Omental fat pad (tissue), 3 donors: ENCODE measurements at regions not wholly inside any gene's neighbourhood (a gene's known extent, or its start where the extent isn't known, plus 50 kb on each side); places are given as distances from the start of the nearest gene placed in this dataset.

ENCODE experiments used
- ATAC-seq: fragments of 150-250 bp; one replicate; pipeline ENCODE4 v1.9.1; 2016; ENCODE audit warnings: mild to moderate bottlenecking, moderate library complexity; ENCODE audit not compliant: low FRiP score
- DNase-seq: peaks from one replicate; pipeline ENCODE4 v3.0.0-alpha.2; 2019; ENCODE audit warnings: low spot score
- TF ChIP-seq, protein P1 (sequence below), 3 donors: fragments of 450-650 bp; IDR thresholded peaks; one replicate each; pipeline ENCODE4 v1.5.1; 2016 to 2017; ENCODE audit warnings: antibody characterized with exemption in 3 of 3, mild to moderate bottlenecking in 3 of 3, moderate library complexity in 2 of 3

DNA sequence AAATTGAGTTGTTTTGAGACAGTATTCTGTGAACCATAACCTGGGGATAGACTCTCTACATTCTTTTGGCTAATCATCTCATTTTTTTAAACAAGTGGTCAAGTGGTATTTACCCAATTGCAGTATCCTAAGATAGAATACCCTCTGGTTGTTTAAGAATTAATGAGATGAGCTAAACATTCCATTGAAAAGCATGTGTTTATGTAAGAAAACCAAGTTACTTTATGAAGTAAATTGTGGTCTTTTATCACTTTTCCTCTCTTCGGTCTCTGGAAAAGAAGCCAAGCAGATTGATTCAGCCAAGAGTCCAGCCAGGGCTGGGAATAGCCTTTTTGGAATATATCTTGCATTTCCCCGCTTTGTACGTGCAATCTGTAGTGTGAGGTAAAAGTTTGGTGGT is 185.7 kb upstream of the TOPAZ1 start:
- DNase-seq (no peak), ATAC-seq (no peak)
- TF ChIP-seq, protein P1, sequence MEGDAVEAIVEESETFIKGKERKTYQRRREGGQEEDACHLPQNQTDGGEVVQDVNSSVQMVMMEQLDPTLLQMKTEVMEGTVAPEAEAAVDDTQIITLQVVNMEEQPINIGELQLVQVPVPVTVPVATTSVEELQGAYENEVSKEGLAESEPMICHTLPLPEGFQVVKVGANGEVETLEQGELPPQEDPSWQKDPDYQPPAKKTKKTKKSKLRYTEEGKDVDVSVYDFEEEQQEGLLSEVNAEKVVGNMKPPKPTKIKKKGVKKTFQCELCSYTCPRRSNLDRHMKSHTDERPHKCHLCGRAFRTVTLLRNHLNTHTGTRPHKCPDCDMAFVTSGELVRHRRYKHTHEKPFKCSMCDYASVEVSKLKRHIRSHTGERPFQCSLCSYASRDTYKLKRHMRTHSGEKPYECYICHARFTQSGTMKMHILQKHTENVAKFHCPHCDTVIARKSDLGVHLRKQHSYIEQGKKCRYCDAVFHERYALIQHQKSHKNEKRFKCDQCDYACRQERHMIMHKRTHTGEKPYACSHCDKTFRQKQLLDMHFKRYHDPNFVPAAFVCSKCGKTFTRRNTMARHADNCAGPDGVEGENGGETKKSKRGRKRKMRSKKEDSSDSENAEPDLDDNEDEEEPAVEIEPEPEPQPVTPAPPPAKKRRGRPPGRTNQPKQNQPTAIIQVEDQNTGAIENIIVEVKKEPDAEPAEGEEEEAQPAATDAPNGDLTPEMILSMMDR (IDR thresholded peaks at IDR 0.05) = no peak

DNA sequence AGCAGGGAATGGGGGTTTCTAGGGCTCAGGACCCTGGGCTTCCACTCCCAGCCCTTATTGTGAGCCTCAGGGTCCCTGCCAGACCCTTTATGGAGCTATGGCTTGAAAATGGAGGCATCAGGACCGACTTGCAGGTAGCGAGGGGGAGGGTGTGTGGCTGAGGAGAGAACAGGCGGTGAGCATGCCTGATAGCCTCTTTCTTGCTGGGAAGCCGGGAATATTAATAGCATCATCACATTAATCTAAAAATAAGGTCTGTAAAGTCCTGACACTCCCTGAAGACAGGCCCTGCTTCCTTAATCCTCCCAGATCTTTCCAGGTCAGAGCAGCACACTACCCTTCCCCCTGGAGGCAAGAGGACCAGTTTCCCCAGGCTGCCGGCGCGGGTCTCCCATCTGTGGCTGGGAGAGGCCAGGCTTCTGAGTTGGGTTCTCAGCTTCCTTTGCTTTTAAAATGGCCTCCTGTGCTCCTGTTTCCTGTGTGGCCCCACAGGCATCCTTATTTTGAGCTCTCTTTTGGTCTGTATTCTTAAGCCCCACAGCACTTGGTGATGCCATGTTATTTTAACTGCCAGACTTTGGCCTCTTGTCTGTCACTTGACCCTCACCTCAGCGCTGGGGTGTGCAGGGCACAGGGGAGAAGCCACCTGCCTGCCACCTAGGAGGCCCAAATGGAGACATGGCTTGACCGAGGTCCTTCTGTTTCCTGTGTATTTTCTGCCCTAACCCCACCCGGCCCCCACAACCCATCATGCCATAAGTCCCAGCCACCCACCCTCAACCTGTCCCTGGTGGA is 185.0 kb upstream of the TOPAZ1 start:
- ATAC-seq (no peak), DNase-seq (no peak)
- TF ChIP-seq, protein P1 (IDR thresholded peaks at IDR 0.05) = no peak

DNA sequence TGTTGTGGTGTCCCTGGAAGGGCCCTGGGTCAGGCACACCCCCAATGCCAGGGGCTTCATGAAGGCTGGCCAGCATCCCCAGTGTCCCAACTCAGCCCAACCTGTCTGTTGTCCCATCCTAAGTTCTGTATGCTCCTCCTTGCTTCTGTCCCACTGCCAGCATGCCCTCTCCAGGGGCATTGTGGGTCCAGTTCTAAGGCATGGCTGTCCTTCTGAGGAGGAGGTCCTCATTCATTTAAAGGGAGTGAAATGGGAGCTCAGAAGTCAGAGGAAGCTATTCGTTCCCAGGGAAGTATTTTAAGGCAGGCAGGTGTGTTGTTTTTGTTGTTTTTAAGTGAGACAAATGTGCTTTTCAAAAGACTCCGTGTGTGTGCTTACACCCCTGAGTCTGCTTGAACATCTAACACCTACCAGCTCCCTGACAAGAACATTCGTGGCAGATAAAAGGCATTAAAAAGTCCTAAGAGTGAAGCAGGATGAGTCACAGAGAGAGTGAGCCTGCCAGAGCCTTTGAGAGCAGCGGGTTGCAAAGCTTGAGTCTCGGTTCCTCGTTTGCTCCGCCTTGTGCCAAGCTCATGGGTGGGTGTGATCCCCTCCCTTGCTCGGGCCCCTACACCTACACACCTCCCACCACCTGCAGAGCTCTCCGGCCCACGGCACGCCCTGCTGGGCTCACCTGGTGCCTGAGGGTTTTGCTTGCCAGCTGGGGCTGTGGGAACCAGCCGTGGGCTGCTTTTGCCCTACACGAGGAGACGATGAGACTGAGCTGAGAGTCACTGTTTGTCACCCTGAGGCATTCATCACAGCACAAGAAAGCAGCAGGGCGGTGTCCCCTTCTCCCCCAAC is 183.4 kb upstream of the TOPAZ1 start:
- TF ChIP-seq, protein P1 (IDR thresholded peaks at IDR 0.05) = no peak
- ATAC-seq = peak; percentile 80

DNA sequence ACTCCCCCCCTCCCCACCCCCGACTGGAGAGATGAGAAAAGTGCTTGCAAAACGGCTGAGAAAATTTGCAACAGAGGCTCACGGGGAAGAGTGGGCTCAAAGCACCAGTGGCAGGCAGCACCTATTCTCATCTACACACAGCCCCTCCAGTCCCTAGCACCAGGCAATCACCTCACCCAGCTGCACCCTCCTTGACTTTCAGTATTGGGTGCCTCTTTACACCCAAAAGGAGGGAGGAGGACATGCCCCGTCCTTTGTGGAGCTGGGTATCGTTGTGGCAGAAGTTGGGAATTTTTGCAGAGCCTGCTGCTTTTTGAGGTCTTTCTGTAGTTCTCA is 182.8 kb upstream of the TOPAZ1 start:
- ATAC-seq (no peak), DNase-seq (no peak)
- TF ChIP-seq, protein P1 (IDR thresholded peaks at IDR 0.05) = no peak

More for the DNA sequence above, 183.4 kb upstream of the TOPAZ1 start:
- no peak for DNase-seq

DNA sequence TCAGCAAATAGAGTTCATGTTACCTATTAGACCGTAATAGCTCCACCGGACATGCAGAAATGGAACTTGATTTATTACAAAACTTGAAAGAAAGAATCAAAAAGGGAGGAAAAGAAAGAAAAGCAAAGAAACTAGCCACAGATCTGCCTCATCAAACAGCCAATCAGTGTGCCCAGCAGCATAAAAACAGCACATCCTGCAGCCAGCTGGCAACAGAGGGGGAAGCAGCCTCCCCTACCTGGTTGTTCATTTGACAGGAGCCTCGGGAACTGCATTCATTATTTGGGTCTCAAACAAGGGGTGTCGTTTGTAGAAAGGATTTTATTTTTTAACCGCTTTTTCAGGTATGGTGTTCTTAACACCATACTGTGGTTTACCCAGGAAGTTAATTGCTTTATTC is 181.5 kb upstream of the TOPAZ1 start:
- ATAC-seq (no peak), DNase-seq (no peak)
- TF ChIP-seq, protein P1 (IDR thresholded peaks at IDR 0.05) = no peak

DNA sequence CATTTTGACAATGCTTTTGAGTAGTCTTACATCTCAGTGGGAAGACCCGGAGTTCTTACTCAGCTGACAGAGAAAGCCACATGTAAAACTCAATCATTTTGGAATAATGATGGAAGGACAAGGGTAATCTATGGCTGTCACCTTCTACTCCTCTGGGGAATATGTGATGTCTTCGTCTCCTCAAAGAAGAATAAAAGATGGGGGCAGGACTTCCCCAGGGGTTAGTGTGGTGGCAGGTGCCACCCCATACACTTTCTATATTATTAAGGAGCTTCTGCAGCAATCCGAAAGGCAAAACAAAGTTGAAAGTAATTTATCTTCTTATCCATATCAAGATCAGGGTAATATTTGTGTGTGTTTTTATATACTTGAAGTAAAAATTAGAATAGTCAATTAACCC is 180.4 kb upstream of the TOPAZ1 start:
- DNase-seq (no peak), ATAC-seq (no peak)
- TF ChIP-seq, protein P1 (IDR thresholded peaks at IDR 0.05) = no peak
